ENCODE measurements at regions not wholly inside any gene's neighbourhood (a gene's known extent, or its start where the extent isn't known, plus 50 kb on each side); places are given as distances from the start of the nearest gene placed in this dataset.
"Not testable (repeated sequence)": the region's sequence is repeated elsewhere in the genome, so short reads cannot be mapped to it uniquely, and the experiment has no call there.

GRCh38 chr16:16448423-16448822 is 69.5 kb downstream of the NPIPA7 start:
- DNase-seq (ENCODE audit: low spot score), result not testable (repeated sequence)

- DNase-seq (ENCODE audit: low spot score), result not testable (repeated sequence)
Measured at GRCh38 chr16:16449712-16450237, 70.8 kb downstream of the NPIPA7 start.

GRCh38 chr16:16451721-16452410 is 72.9 kb downstream of the NPIPA7 start:
- not testable (repeated sequence) for DNase-seq (ENCODE audit: low spot score)

- not testable (repeated sequence) for DNase-seq (ENCODE audit: low spot score)
Measured at GRCh38 chr16:16458579-16458978, 79.6 kb downstream of the NPIPA7 start.

GRCh38 chr16:16463792-16464191 is 84.9 kb downstream of the NPIPA7 start:
- DNase-seq (ENCODE audit: low spot score), result not testable (repeated sequence)

- DNase-seq (ENCODE audit: low spot score), result not testable (repeated sequence)
Measured at GRCh38 chr16:16488919-16489318, 110.0 kb downstream of the NPIPA7 start.

GRCh38 chr16:16489466-16489865 is 110.5 kb downstream of the NPIPA7 start:
- DNase-seq (ENCODE audit: low spot score), result not testable (repeated sequence)

- DNase-seq (ENCODE audit: low spot score), result not testable (repeated sequence)
Measured at GRCh38 chr16:16494114-16494513, 115.2 kb downstream of the NPIPA7 start.

- DNase-seq (ENCODE audit: low spot score), result not testable (repeated sequence)
Measured at GRCh38 chr16:16494998-16495397, 116.1 kb downstream of the NPIPA7 start.

- not testable (repeated sequence) for DNase-seq (ENCODE audit: low spot score)
Measured at GRCh38 chr16:16499875-16500274, 120.9 kb downstream of the NPIPA7 start.

GRCh38 chr16:16507041-16507440 is 128.1 kb downstream of the NPIPA7 start:
- not testable (repeated sequence) for DNase-seq (ENCODE audit: low spot score)

- not testable (repeated sequence) for DNase-seq (ENCODE audit: low spot score)
Measured at GRCh38 chr16:16508344-16508743, 129.4 kb downstream of the NPIPA7 start.

GRCh38 chr16:16519395-16519794 is 140.5 kb downstream of the NPIPA7 start:
- DNase-seq (ENCODE audit: low spot score), result not testable (repeated sequence)

GRCh38 chr16:16521239-16522002 is 142.5 kb downstream of the NPIPA7 start:
- DNase-seq (ENCODE audit: low spot score), result not testable (repeated sequence)

GRCh38 chr16:16526998-16527397 is 148.1 kb downstream of the NPIPA7 start:
- not testable (repeated sequence) for DNase-seq (ENCODE audit: low spot score)

- not testable (repeated sequence) for DNase-seq (ENCODE audit: low spot score)
Measured at GRCh38 chr16:16530744-16531143, 151.8 kb downstream of the NPIPA7 start.

- DNase-seq (ENCODE audit: low spot score), result not testable (repeated sequence)
Measured at GRCh38 chr16:16535565-16535964, 156.6 kb downstream of the NPIPA7 start.

- DNase-seq (ENCODE audit: low spot score), result not testable (repeated sequence)
Measured at GRCh38 chr16:16536151-16536550, 157.2 kb downstream of the NPIPA7 start.

- DNase-seq (ENCODE audit: low spot score), result not testable (repeated sequence)
Measured at GRCh38 chr16:16549710-16550109, 170.8 kb downstream of the NPIPA7 start.

GRCh38 chr16:16550824-16551223 is 171.9 kb downstream of the NPIPA7 start:
- not testable (repeated sequence) for DNase-seq (ENCODE audit: low spot score)

- not testable (repeated sequence) for DNase-seq (ENCODE audit: low spot score)
Measured at GRCh38 chr16:16552819-16553340, 173.9 kb downstream of the NPIPA7 start.

GRCh38 chr16:16559179-16559740 is 180.3 kb downstream of the NPIPA7 start:
- DNase-seq (ENCODE audit: low spot score), result not testable (repeated sequence)

All from hepatic stellate cell (primary cell).